ENCODE measurements at regions not wholly inside any gene's neighbourhood (a gene's known extent, or its start where the extent isn't known, plus 50 kb on each side); places are given as distances from the start of the nearest gene placed in this dataset.

DNA sequence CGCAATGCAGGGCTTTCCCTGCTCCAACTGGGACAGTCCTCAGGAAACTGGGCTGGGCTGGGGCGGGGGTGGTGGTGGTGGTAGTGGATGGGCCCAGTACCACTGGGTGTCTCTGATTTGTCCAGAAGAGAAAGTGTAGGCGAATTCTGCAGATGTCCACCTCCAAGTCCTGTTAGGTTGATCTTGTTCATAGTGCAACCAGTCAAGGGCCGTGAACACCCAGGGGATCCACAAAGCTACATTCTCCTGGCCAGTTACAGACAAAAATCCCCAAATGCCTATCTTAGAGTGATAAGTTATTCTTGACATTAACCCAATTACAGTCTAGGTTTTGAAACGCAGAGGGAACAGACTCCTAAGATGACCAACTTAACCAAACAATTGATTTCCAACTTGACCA is 97.5 kb upstream of the SHB start:
- TF ChIP-seq, protein P1, sequence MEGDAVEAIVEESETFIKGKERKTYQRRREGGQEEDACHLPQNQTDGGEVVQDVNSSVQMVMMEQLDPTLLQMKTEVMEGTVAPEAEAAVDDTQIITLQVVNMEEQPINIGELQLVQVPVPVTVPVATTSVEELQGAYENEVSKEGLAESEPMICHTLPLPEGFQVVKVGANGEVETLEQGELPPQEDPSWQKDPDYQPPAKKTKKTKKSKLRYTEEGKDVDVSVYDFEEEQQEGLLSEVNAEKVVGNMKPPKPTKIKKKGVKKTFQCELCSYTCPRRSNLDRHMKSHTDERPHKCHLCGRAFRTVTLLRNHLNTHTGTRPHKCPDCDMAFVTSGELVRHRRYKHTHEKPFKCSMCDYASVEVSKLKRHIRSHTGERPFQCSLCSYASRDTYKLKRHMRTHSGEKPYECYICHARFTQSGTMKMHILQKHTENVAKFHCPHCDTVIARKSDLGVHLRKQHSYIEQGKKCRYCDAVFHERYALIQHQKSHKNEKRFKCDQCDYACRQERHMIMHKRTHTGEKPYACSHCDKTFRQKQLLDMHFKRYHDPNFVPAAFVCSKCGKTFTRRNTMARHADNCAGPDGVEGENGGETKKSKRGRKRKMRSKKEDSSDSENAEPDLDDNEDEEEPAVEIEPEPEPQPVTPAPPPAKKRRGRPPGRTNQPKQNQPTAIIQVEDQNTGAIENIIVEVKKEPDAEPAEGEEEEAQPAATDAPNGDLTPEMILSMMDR (IDR thresholded peaks at IDR 0.05; ENCODE audit: low read depth, low read length), result no peak
- no peak for TF ChIP-seq EZH2phosphoT487 (IDR thresholded peaks at IDR 0.05; ENCODE audit: low read depth)

Measured in OCI-LY3 (cell line).